GM19240 (cell line): ENCODE measurements at regions not wholly inside any gene's neighbourhood (a gene's known extent, or its start where the extent isn't known, plus 50 kb on each side); places are given as distances from the start of the nearest gene placed in this dataset.
"Not testable (repeated sequence)": the region's sequence is repeated elsewhere in the genome, so short reads cannot be mapped to it uniquely, and the experiment has no call there.

Experiments used
- DNase-seq: peaks from one replicate; pipeline ENCODE4 v3.0.0; 2011; ENCODE audit warnings: low spot score; ENCODE audit not compliant: insufficient read length

DNA sequence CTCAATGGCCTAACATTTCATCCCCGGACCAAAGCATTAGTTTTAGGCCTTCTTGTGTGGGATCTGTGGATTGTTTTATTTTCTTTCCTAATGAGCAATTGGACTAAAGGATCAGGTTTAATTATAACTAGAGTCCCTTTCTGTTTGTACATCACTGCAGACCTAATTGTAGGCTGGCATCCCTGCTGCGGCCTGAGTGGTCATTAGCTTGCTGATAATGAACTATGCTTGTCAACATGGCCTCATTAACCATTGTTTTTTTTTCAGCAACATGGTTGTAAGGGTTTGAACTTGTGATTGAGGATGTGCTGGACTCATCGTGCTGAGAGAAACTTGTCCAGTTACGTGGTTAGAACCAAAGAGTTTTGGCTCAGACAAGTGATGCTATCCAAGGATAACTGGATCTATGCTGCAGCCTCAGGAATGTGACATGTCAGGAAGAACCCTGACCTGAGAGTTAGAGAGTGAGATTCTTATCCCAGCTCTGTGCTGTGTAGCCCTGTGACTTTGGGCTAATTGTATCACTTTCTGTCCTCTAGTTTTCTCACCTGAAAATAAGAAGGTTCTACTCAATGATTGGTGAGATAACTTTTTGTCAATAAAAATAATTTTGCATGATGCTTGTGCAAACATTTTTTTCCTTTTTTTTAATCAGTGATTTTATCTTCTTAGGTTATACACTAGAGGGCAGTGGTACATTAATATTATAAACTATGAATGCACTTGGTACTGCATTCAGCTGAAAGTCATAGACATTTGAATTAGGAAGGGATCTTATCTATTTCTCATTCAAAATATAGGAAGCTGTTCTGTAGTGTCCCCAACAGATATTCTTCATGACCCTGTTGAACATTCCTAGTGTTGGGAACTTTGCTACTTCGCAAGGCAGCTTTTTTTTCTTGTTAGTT is 140.9 kb downstream of the RNF144B start:
- DNase-seq = no peak

DNA sequence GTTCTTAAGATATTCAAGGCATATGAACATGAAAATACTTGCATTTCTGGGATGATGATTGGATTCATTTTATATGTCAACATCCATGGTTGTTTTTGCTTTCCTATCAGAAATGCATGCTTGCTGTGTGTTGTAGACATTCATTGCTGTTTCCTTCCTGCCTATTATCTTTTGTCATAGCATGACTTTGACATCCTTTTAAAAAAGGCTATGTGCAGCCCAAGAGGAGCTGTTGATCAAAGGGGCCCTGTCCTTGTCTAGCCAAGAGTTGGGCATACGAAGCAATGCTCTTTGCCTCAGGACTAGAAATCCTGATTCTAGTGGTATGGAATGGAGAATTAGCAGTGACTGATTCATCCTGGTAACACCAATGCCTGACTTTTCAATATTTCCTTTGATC is 143.1 kb downstream of the RNF144B start:
- DNase-seq = no peak

DNA sequence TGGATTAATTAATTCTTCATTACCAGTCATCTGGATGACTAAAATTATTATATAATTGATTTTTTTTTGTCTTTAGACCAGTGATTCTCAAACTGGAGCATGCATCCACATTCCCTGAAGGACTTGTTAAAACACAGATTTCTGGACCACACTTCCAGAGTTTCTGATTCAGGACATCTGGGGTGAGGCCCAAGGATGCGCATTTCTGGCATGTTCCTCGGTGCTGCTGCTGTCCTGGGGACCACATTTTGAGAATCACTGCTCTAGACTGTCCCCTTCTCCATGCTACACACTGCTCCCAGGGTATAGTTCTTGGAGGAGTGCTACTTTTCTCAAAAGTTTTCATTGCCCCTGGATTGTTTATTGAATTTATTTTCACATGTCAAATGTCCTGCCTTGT is 145.0 kb downstream of the RNF144B start:
- no peak for DNase-seq

DNA sequence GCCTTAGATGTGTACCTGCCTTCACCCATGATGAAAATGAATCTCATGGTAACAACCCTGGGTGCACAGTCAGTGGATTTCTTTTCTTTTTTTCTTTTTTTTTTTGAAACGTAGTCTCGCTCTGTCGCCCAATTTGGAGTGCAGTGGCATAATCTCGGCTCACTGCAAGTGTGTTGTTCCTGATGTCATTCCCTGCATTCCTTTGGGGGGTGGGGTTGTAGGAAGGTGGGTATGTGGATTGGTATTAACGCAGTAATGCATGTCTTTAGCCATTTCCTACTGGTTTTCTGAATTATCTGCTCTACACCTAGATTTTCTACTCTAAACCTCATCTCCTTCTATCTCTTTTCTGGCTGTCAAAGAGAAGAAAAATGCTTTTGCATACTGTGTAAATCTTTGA is 146.6 kb downstream of the RNF144B start:
- DNase-seq = no peak

DNA sequence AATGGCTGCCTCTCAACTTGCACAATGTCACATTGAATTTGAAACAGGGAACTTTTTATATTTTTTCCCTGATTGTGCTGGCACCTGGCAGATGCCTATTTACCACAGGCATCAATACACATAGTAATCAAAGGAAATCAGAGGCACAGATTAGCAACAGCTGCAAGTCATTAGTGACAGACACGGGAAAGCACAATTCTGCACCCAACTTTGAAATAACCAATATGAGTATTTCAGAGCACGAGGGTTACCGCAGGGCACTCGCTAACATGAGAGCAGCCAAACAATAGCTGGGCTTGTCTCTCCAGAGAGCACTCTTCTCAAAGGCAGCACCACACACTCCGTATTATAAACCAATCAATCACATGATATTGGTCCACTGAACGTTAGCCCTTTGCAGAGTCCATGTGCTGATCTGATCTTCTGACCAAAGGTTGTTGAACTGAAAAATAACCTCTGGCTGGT is 149.5 kb downstream of the RNF144B start:
- no peak for DNase-seq

DNA sequence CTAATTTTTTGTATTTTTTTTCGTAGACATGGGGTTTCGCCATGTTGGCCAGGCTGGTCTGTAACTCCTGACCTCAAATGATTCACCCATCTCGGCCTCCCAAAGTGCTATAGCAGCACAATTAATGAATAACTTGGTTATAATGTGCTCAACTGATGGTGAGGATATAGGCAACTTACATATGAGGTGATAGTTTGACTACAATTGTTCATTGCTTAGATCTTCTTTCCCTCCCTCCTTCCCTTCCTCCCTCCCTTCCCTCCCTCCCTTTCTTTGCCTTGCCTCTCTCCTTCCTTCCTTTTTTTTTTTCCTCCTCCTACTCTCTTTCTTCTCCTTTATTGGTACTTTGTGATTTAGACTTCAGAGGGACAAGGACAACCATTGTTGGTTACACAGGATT is 151.2 kb downstream of the RNF144B start:
- DNase-seq = no peak

DNA sequence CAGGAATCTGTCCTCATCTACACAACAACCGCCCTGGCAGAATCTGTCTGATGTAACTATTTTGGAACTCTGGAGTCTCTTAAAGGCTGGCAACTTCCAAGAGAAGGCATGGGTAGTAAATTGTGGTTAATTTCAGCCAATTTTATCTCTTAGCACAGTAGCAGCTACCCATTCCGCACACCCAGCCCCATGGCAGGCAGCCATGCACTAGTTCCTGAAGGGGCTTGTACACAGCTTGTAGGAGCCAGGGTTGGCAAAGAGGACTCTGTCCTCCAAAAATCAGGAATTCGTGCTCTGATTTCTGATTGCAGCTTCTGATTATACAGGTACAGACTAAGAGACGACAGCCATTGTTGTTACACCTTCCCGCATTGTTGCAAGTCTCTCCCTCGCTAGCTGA is 155.9 kb downstream of the RNF144B start:
- DNase-seq = no peak

DNA sequence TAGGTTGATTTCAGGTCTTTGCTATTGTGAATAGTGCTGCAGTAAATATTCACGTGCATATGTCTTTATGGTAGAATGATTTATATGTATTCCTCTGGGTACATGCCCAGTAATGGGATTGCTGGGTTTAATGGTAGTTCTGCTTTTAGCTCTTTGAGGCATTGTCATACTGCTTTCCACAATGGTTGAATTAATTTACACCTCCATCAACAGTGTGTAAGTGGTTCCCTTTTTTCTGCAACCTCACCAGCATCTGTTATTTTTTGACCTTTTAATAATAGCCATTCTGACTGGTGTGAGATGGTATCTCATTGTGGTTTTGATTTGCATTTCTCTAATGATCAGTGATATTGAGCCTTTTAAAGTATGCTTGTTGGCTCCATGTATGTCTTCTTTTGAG is 158.0 kb downstream of the RNF144B start:
- DNase-seq = not testable (repeated sequence)

DNA sequence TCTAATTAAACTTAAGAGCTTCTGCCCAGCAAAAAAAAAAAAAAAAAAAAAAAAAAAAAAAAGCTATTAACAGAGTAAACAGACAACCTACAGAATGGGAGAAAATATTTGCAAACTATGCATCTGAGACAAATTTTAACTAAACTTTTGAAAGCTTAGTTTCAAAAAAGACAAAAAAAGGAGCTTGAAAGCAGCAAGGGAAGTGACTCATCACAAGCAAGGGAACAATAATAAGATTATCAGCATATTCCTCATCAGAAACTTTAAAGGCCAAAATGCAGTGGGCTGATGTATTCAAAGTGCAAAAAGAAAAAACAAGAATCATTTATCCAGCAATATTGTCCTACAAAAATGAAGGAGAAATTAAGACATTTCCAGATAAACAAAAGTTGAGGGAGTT is 158.6 kb downstream of the RNF144B start:
- no peak for DNase-seq

DNA sequence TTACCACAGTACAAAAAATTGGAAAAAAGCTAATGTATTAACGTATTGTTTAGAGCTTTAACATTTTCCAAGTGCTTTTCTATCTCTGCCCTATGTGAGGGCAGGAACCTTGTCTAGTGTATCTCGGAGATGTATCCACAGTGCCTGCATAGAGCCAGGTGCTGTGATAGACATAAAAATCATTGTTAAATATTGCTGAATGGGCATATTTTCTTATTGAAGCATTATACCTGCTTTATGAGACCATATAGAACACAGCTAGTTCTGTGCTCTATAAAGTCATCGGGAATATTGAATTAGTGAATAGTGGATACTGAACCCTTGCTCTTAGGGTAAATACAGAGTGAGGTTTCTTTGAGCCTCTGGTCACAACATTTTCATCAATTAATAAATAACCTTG is 163.0 kb downstream of the RNF144B start:
- no peak for DNase-seq

DNA sequence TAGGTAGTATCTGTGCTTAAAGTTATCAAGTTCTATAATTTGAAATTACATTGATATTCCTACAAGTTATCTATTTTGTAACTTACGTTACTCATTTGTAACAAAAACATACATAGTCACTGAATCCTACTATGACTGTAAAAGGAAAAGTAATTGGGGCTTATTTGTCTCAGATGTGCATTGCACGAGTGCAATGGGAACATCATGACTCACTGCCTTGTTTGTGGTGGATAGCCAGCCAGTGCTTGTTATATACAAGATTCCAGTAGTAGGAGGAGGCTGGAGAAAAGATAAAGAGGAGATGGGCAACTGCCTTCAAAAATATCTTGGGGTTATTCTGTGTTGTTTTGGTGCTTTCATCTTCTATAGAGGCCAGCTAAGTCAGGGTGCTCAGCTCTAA is 164.1 kb downstream of the RNF144B start:
- no peak for DNase-seq

DNA sequence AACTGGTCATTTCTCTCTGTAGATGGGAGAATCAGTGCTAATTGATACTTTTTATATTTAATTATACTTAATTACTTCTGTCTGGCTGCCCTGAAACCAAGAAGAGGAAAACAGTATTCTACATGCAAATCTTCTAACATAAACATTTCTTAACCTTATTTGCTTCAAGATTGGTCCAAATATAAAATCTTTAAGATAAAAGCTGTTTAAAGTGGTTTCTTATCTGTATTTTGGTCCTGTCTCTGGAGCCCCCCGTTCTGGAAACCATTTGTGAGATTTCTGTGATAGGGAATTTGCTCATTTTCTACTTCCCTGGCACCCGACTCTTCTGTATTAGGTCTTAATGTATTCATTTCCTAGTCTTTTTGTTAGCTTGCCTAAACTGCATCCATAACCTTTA is 168.6 kb downstream of the RNF144B start:
- no peak for DNase-seq

DNA sequence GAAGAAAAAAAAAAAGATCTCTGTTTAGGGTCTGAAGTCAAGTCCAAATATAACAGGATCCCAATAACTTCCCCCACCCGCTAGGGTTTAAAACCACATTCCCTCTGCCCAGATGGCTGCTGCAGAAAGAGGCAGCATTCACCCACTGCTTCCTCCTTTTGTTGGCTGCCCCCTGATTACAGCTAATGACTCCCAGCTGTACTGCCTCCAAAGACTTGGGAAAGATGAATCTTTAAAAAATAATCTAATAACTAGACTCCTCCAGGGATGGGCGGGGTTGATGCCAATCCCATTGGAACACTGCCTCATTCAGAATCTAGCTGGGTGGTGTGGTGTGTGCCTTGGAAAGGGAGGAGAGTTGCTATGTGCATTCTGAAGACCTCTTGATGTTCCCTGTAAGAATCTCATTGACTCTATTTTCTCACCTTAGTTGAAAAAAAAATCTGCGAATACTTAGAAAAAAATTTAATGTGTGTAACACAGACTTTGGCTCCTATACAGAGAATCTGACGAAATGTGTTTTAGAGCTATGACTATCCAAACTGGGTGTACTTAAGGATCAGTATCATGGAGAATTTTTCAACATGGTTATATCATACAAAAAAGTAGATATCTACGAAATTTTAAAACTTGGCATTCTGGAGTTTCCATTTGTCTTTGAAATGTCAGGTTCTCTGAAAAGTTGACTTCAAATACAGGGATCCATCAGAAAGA is 174.0 kb downstream of the RNF144B start:
- DNase-seq = no peak

DNA sequence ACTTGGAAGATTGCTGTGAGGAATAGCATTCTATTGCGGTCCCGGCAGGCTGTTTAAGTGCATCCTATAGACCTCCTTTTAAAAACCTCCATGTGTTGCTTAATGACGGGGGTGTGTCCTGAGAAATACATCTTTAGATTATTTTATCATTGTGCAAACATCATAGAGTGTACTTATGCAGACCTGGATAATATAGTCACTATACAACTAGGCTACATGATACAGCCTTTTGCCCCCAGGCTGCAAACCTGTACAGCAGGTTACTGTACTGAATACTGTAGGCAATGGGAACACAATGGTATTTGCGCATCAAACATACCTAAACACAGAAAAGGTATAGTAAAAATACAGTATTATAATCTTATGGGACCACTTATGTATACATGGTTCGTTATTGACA is 175.6 kb downstream of the RNF144B start:
- no peak for DNase-seq

DNA sequence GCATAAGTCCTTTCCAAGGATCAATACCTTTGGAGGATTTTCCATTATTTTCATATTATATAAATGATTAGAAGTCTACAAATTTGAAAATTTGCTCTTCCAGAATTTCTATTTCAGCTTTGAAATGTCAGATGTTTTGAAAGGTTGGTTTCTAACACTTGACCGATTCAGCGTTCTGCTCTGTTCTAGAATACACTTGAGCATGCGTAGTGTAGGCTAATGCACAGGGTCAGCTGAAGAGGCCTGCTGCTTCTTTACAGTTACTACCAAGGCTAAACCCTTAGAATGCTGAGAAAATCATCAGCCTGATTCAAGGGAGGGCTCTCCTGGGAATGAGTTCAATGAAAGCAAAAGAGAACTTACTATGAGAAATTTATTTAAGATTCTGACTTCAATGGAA is 177.6 kb downstream of the RNF144B start:
- DNase-seq = no peak

DNA sequence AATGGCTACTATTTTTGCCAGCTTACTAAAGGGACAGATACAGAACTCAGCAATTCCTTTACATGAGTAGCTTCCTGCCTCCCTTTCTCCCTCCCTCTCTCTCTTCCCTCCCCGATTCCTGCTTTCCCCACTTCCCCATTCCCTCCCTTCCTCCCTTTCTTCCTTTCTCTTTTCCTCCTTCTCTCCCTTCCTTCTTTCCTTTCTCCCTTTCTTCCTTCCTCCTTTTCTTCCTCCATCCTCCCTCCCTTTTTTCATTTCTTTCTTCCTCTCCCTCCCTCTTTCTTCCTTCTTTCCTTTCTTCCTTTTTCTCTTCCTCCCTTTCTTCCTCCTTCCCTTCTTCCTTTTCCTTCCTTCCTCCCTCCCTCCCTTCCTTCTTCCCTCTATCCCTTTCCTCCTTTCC is 178.1 kb downstream of the RNF144B start:
- no peak for DNase-seq

DNA sequence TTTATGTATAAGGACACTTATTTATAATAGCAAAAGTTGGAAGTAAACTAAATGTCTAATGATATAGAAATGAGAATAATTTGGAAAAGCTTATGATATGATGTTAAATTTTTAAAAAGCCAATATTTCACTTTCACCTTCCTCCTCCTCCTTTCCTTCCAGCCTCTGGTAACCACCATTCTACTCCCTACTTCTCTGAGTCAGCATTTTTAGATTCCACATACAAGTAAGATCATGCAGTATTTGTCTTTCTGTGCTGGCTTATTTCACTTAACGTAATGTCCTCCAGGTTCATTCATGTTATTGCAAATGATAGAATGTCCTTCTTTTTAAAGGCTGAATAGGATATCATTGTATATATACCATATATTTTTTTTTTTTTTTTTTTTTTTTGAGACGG is 180.2 kb downstream of the RNF144B start:
- DNase-seq = no peak

DNA sequence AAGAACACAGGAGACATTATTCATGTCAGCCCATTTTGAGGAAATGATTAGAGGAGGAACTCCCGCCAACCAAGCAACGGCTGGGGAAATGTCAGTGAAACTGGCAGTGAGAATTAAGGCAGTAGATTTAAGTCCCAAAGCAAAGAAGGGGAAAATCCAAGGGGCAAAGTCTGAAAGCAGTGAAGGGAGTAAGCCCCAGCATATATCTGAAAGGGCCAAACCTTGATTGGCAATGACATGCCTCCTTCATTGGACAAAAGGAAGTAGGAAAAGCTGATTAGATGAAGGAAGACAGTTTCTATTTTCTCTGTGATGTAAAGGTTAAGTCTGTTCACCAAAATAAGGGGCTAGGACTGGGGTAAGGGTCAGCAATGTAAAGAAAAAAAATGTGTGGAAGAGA is 190.3 kb downstream of the RNF144B start:
- no peak for DNase-seq

DNA sequence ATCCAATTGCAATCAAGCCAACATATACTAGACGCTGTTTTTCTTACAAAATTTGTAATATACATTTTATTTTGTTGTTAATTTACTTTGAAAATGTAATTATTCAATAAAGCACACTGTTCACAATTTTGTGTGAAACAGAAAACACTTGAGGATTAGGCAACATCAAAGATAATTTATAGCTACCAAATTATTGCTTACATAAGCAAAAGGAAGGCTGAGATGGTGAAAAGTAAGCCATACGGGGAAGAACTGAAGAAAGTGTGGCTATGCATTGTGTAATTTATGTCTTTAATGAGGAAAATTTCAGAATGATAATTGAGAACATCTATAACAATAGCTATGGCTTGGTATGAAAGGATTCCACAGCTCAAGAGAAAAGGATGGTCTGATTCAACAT is 192.0 kb downstream of the RNF144B start:
- DNase-seq = no peak

DNA sequence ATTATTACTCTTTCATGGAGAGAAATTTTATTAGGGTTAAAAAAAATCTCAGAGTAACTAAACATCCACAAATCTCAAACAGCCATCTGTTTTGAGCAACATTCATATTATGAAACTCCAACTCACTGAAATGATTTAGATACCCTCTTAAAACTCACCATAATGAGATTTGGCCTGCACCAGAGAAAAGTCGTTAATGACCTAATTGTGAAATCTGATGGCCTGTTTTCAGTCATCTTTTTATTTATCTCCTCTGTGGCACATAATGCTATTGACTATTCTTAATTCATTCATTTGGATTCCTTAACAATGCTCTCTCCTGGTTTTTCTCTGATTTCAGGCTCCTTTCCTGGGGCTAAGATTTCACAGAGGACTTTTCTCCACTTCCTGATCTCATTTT is 192.7 kb downstream of the RNF144B start:
- DNase-seq = no peak

DNA sequence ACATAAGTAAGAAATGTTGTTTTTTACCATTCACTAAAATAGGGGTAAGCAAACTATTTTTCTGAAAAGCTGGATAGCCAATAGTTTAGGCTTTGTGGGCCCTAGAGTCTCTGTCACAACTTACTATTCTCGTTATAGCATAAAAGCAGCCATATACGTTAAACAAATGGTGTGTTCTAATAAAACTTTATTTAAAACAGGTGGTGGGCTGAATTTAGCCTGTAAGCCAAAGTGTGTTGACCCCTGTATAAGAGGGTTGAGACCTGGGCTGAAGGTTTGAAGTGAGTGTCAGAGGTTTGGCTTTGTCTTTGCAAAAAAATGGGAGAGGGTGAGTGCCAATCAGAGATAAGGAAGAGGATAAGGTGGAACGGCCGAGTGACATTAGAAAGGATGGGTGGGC is 197.2 kb downstream of the RNF144B start:
- DNase-seq = no peak

DNA sequence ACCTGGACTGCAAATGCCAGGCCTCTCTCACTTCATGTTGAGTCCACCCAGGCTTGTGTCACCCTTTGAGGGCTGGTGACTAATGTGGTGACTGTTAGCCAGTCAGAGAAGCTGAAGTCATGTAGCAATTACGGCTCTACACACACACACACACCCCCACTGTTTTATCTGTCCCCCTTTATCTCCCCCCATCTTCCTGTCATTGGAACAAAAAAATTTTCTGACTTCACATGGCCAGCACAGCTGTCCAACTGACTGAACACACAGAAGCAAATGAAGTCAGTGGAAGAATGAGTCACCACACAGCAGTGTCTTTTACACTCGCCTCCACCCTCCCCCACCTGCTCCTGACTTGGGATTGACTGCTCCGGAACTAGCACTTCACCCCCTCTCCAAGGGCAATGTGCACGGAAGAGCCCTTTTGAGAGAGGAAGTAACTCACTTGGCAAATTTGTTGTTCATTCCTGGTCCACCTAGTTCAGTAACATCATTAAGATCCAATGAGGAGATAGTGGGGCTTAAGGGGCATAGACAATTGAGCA is 198.0 kb downstream of the RNF144B start:
- no peak for DNase-seq

DNA sequence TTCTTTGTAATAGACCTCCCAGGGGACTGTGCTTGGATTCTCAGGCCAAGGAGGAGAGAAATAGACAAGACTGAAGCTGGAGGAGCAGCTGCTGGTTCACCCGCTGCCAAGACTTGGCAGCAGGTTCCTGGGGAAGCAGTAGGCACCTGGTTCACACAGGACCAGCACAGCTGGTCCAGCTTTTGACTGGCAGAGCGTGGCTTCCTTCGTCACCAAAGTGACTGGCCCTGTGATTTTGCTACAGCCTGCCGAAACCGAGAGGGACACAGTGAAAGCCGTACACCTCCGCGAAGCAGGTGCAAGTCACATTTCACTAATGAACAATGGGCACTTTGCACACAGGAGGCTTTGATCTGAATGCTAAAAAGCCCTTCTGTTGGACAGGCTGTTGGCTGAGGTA is 199.0 kb downstream of the RNF144B start:
- no peak for DNase-seq
